ENCODE measurements at regions not wholly inside any gene's neighbourhood (a gene's known extent, or its start where the extent isn't known, plus 50 kb on each side); places are given as distances from the start of the nearest gene placed in this dataset.

- Histone ChIP-seq H2AFZ (ENCODE audit: insufficient read depth, low read depth, low read length, poor library complexity, severe bottlenecking) (no peak overlapping the region), H4K20me1 (ENCODE audit: control insufficient read depth, insufficient read depth, low read length, poor library complexity, severe bottlenecking) (no peaks in the 10 kb centered on the region), H3K27ac (ENCODE audit: low read length in 2 of 2) (no peak overlapping the region), H3K79me2 (ENCODE audit: control insufficient read depth, insufficient read depth, low read length) (no peaks in the 10 kb centered on the region), H3K9me3 (ENCODE audit: control extremely low read depth in 1 of 3, control insufficient read depth in 2 of 3, insufficient read depth in 1 of 3, low read length in 2 of 3) (no peaks in the 10 kb centered on the region), H3K4me1 (ENCODE audit: control insufficient read depth in 2 of 2, insufficient read depth in 2 of 2, low read length in 2 of 2) (no peaks in the 10 kb centered on the region), H3K4me3 (ENCODE audit: control extremely low read depth in 1 of 5, extremely low read depth in 1 of 5, insufficient read depth in 1 of 5, low read depth in 2 of 5, low read length in 4 of 5) (no peak overlapping the region), H3K27me3 (replicated peaks in 1 of 4; ENCODE audit: control extremely low read depth in 1 of 4, control insufficient read depth in 3 of 4, insufficient read depth in 4 of 4, low read length in 3 of 4) (no peaks in the 10 kb centered on the region), H3K36me3 (replicated peaks in 1 of 2; ENCODE audit: control extremely low read depth in 1 of 2, control insufficient read depth in 1 of 2, extremely low read depth in 1 of 2, insufficient read depth in 2 of 2, low read length in 1 of 2) (no peaks in the 10 kb centered on the region), H3K9ac (ENCODE audit: low read length) (no peak overlapping the region), H3K4me2 (replicated peaks; ENCODE audit: low read depth, low read length, poor library complexity, severe bottlenecking) (no peak overlapping the region)
- no peaks in the 10 kb centered on the region for H3K9me3 Mint-ChIP-seq (ENCODE audit: insufficient read depth)
- no peak for TF ChIP-seq EZH2 (IDR thresholded peaks at IDR 0.05; ENCODE audit: borderline replicate concordance, insufficient read depth, low read depth, low read length, poor library complexity, severe bottlenecking)
- no peak for TF ChIP-seq CTCF (IDR thresholded peaks at IDR 0.05)
- no peaks in the 10 kb centered on the region for H3K4me1 Mint-ChIP-seq
- DNase-seq (no peak), ATAC-seq (ENCODE audit: low read depth) (no peak)
- 92% methylated on average over 2 of the region's 4 CpGs for WGBS (ENCODE audit: insufficient coverage)
- POLR2A ChIA-PET = no interaction called here
- no peaks in the 10 kb centered on the region for H3K27me3 Mint-ChIP-seq
- no peak overlapping the region for H3K4me3 Mint-ChIP-seq
- intact Hi-C loops (cut with micrococcal nuclease) = no loop called here
- no peak overlapping the region for H3K27ac Mint-ChIP-seq
- CTCF ChIA-PET = no interaction called here
Observed at GRCh38 chr13:21895779-21896178, 224.9 kb downstream of the FGF9 start.

- H3K27me3 ChIP-seq (replicated peaks in 1 of 4; ENCODE audit: control extremely low read depth in 1 of 4, control insufficient read depth in 3 of 4, insufficient read depth in 4 of 4, low read length in 3 of 4) = no peaks in the 10 kb centered on the region
- H3K9ac ChIP-seq (ENCODE audit: low read length) = no peak overlapping the region
- no peaks in the 10 kb centered on the region for H3K79me2 ChIP-seq (ENCODE audit: control insufficient read depth, insufficient read depth, low read length)
- H3K4me1 ChIP-seq (ENCODE audit: control insufficient read depth in 2 of 2, insufficient read depth in 2 of 2, low read length in 2 of 2) = no peaks in the 10 kb centered on the region
- no peaks in the 10 kb centered on the region for H3K27me3 Mint-ChIP-seq
- CTCF ChIA-PET = no interaction called here
- POLR2A ChIA-PET = no interaction called here
- ATAC-seq (ENCODE audit: low read depth) (no peak), DNase-seq (no peak)
- H3K36me3 ChIP-seq (replicated peaks in 1 of 2; ENCODE audit: control extremely low read depth in 1 of 2, control insufficient read depth in 1 of 2, extremely low read depth in 1 of 2, insufficient read depth in 2 of 2, low read length in 1 of 2) = no peaks in the 10 kb centered on the region
- H3K27ac ChIP-seq (ENCODE audit: low read length in 2 of 2) = no peak overlapping the region
- no peaks in the 10 kb centered on the region for H3K9me3 ChIP-seq (ENCODE audit: control extremely low read depth in 1 of 3, control insufficient read depth in 2 of 3, insufficient read depth in 1 of 3, low read length in 2 of 3)
- no peak overlapping the region for H3K4me2 ChIP-seq (replicated peaks; ENCODE audit: low read depth, low read length, poor library complexity, severe bottlenecking)
- intact Hi-C loops (cut with micrococcal nuclease) = no loop called here
- no peaks in the 10 kb centered on the region for H3K9me3 Mint-ChIP-seq (ENCODE audit: insufficient read depth)
- no peak overlapping the region for H3K4me3 ChIP-seq (ENCODE audit: control extremely low read depth in 1 of 5, extremely low read depth in 1 of 5, insufficient read depth in 1 of 5, low read depth in 2 of 5, low read length in 4 of 5)
- no peaks in the 10 kb centered on the region for H4K20me1 ChIP-seq (ENCODE audit: control insufficient read depth, insufficient read depth, low read length, poor library complexity, severe bottlenecking)
- H2AFZ ChIP-seq (ENCODE audit: insufficient read depth, low read depth, low read length, poor library complexity, severe bottlenecking) = no peak overlapping the region
- H3K4me3 Mint-ChIP-seq = no peak overlapping the region
- H3K27ac Mint-ChIP-seq = no peak overlapping the region
- H3K4me1 Mint-ChIP-seq = no peaks in the 10 kb centered on the region
- TF ChIP-seq CTCF (IDR thresholded peaks at IDR 0.05) = no peak
- no peak for TF ChIP-seq EZH2 (IDR thresholded peaks at IDR 0.05; ENCODE audit: borderline replicate concordance, insufficient read depth, low read depth, low read length, poor library complexity, severe bottlenecking)
- WGBS (ENCODE audit: insufficient coverage) = 77% methylated on average over 6 of the region's 6 CpGs
Observed at GRCh38 chr13:21897161-21897560, 226.3 kb downstream of the FGF9 start.

Data from B cell (primary cell).